Neural progenitor cell (in vitro differentiated cells): ENCODE measurements at regions not wholly inside any gene's neighbourhood (a gene's known extent, or its start where the extent isn't known, plus 50 kb on each side); places are given as distances from the start of the nearest gene placed in this dataset.

Experiments
- EZH2 ChIP-seq: fragments of 200-600 bp; sonication (generic); IDR thresholded peaks from 2 replicates; pipeline ENCODE4 v1.6.1; 2017; ENCODE audit warnings: antibody characterized with exemption, mild to moderate bottlenecking, moderate library complexity
- EZH2phosphoT487 ChIP-seq: fragments of 200-600 bp; sonication (generic); IDR thresholded peaks from 2 replicates; pipeline ENCODE4 v1.6.1; 2017; ENCODE audit warnings: antibody characterized with exemption
- TF ChIP-seq, protein P1 (sequence below): fragments of 200-600 bp; sonication (generic); IDR thresholded peaks from 2 replicates; pipeline ENCODE4 v1.5.1; 2017; ENCODE audit warnings: antibody characterized with exemption, mild to moderate bottlenecking

GRCh38 chr5:57420801-57421200 lies 61.8 kb downstream of the ACTBL2 start:
- TF ChIP-seq, protein P1, sequence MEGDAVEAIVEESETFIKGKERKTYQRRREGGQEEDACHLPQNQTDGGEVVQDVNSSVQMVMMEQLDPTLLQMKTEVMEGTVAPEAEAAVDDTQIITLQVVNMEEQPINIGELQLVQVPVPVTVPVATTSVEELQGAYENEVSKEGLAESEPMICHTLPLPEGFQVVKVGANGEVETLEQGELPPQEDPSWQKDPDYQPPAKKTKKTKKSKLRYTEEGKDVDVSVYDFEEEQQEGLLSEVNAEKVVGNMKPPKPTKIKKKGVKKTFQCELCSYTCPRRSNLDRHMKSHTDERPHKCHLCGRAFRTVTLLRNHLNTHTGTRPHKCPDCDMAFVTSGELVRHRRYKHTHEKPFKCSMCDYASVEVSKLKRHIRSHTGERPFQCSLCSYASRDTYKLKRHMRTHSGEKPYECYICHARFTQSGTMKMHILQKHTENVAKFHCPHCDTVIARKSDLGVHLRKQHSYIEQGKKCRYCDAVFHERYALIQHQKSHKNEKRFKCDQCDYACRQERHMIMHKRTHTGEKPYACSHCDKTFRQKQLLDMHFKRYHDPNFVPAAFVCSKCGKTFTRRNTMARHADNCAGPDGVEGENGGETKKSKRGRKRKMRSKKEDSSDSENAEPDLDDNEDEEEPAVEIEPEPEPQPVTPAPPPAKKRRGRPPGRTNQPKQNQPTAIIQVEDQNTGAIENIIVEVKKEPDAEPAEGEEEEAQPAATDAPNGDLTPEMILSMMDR, result no peak
- TF ChIP-seq EZH2phosphoT487 (no peak), EZH2 (no peak)
